HG03045 (cell line): ENCODE measurements at regions not wholly inside any gene's neighbourhood (a gene's known extent, or its start where the extent isn't known, plus 50 kb on each side); places are given as distances from the start of the nearest gene placed in this dataset.

Experiments
- ATAC-seq: cut with Tn5 transposase; IDR thresholded peaks from one replicate; pipeline ENCODE4 v1.9.1; 2021; ENCODE audit warnings: mild to moderate bottlenecking, moderate library complexity; ENCODE audit not compliant: unreplicated experiment

GRCh38 chr3:30290479-30290878 is 315.9 kb upstream of the TGFBR2 start:
- ATAC-seq = no peak

GRCh38 chr3:30292192-30292893 is 314.1 kb upstream of the TGFBR2 start:
- ATAC-seq = no peak

DNA sequence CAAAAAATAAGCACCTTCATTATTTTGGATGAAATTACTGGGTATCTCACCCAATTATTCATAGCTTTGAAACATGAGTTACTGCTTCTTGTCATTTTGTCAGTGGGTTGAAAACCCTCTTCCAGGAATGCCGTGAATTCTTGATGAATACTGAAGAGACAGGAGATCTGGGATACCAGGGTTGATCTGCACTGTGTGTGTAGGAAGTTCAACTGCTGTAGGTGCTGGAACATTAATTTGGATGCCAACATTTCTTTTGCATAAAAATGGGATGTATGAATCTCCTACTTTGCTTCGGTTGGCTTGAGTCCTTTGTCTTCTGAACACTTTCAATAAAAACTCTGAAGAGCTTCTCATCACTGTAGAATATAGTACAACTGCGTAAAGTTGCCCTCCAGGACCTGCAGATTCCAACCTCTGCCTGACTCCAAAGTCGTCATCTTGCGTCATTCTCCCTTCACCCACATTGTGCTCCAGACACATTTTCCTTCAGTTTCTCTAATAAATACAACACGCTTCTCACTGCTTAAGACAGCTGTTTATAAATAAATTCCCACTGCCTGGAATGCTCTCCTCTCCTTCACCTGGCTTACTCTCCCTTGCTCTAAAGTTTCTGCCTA is 312.7 kb upstream of the TGFBR2 start:
- no peak for ATAC-seq

- no peak for ATAC-seq
Observed at GRCh38 chr3:30294241-30294667, 312.1 kb upstream of the TGFBR2 start.

- ATAC-seq = no peak
Observed at GRCh38 chr3:30297112-30297511, 309.3 kb upstream of the TGFBR2 start.

DNA sequence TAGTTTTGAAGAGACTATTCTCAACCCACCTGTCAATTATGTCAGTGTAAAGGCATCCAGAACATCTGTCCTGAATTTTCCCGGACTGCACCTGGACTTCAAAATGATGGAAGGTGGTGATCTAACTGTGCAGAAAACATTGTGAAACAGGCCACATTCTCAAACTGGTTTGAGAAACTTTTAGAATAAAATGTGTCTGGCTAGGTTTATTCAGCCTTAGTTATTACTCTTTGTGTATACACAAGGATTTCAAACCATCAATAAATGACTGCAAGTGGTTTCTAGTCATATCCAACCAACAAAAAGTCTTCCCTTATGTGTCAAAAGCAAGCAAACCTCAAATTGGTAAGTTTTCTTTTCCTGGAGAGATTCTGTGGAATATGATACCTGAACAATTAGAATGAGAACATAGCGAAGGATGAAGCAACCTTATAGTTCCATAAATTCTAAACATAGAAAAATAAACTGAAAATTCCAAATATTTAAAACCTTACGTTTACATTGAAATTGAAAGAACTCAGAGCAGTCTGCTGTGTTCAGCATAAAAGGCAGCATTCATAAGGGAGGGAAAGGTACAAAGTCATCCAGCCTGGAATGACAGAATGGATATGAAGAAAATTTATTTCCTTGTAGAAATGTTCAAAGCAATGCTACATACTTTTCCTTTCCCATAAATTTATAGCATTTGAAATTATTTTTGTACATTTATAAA is 306.6 kb upstream of the TGFBR2 start:
- no peak for ATAC-seq

DNA sequence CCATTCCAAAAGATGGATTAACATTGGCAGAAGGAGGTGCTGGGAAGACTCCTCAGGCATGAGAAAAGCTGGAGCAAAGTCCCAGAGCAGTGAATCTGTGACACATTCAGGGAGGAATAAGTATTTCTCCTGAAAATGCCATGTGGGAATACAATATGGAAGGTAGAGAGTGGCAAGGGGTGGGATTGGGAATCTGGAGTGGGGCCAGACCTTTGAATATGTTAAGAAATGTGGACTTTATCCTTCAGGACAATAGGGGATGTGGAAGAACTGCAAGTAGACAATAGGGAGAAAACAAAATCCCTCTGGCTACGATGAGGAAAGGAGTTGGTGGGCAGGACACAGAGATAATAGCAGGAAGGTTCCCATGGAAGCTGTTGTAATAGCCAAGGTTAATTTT is 305.6 kb upstream of the TGFBR2 start:
- no peak for ATAC-seq

GRCh38 chr3:30302027-30302426 is 304.4 kb upstream of the TGFBR2 start:
- ATAC-seq = no peak

GRCh38 chr3:30303770-30304169 is 302.6 kb upstream of the TGFBR2 start:
- ATAC-seq = no peak

- no peak for ATAC-seq
Observed at GRCh38 chr3:30305021-30305420, 301.4 kb upstream of the TGFBR2 start.

DNA sequence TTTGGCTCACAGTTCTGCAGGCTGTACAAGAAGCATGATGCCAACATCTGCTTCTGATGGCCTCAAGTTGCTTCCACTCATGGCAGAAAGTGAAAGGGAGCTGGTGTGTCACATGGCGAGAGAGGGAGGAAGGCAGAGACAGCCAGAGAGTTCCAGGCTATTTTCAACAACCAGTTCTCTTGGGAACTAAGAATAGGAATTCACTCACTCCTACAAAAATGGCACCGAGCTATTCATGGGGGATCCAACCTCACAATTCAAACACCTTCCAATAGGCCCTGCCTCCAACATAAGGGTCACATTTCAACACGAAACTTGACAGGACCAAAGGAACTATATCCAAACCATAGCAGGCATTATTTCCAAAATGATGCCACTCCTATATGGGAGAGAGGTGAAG is 299.5 kb upstream of the TGFBR2 start:
- ATAC-seq = no peak

DNA sequence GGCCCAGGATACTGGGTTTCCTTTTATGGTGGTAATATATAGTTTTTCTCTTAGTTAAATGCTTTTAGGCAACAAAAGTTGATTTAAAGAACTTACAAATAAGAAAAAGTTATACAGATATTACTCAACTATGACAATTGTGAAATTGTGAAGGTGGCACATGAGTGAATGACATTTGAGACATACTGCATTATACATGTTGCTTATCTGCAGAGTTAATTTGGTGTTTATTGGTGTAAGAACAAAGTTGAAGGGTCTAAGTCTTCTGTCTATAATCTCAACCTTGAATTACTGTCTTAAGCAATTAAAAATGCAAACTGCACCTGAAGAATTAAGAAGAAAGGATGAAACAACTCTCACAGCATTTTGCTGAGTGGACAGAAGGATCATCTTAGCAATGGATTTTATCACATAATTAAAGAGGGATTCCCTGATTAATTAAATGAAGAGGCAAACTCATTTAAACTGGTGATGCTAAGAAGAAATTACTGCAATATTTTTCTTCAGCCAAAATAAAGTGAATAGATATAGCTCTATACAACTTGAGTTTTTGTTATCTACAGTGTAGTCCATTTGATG is 298.9 kb upstream of the TGFBR2 start:
- no peak for ATAC-seq

DNA sequence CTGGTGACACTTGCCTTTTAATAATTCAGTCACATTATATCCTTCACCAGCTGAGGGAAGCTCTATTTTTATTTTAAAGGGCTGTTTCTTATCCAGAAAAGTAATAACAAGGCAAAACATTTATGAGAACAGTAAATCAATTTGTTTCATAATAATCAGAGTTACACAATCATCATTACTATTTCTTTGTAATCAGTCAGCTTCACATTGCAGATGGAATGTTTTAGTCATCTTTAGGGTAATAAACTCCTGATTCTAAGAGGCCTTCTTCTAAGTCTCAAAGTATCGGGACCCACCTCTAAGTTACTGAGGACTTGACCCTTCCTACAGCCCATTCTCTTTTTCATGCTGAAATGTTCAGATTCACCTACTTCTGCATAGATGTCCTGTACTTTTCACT is 298.3 kb upstream of the TGFBR2 start:
- ATAC-seq = no peak

DNA sequence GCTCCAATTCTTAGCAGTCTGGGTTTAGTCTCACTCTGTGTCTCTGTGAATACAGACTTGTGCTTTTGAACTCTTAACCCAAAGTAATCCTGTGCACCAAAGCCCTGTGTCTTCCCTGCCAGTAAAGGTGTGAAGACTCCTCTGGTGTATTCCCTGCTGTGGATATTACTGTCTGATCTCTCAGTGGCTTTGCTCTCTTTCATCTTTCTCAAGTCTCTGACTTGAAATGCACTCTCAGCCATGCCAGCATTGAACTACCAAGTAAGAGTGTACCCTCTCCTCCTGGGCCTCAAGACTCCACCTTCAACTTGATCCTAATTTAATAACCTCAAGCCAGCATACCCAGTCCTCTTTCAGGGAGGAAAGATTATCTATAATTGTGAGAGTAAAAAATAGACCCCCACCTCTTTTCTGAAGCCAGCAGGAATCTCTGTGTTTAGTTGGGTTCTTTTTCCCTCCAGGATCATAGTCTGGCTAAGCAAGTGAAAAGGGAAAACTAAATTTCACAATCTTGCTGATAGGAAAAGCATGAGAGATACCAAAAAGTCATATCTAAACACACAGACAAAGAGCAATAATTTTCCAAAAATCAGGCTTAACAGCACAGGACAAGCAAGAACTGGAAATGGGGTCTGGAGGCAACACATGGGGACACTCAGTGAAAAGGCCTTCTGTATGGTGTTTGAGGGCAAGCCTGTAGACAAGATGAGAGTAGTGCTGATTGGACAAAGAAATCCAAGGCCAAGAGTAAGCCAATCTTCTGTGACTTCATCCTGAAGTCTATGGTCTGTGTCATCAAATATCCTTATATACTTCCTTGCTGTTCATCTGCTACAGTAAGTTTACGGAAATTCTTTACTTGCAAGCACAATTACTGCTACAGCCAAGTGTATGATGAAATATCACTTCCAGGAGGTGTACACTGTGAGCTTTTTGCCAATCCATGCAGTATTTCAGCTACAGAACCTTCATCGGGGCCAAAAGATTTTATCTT is 296.1 kb upstream of the TGFBR2 start:
- ATAC-seq = no peak

GRCh38 chr3:30311781-30312180 is 294.6 kb upstream of the TGFBR2 start:
- ATAC-seq = no peak

DNA sequence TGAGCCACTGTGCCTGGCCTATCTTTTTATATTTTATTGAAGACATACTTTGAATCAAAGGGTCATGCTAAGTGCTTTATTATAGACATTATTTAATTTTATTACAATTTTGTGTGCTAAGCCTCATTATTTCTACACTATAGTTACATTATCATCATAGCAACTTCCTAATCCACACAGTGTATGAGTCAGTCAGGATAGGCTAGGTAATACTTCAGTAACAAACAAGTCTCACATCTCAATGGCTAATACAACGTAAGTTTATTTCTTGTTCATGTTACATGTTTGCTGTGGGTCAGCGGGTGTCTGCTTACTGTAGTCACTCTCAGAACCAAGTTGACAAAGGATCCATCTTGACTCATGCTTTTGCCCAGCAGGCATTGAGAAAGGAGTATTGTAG is 292.6 kb upstream of the TGFBR2 start:
- ATAC-seq = no peak

DNA sequence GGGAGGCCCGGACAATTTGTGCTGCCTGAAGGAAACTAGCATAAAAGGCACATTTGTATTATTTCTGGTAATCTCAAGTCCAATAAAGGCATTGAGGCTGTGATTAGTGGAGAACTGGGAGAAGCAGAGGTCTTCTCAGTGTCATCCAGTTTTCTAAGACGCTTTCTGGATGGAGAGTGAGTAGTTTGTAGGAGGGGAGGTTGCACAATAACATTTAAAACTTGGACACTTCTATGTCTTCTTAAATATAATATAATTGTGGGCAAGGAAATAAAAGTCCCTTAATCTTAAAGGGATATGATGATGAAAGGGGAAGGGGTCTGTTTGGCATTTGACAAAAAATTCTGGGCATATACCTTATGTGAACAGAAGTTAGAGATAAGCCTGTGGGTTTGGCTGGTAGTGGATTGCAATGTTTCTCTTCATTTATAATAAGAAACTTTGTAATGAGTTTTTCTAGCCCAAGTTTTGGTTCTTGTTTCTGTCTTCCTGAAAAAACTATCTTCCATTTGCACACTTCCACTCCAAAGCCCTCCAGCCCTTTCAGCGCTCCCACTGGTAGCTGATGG is 291.6 kb upstream of the TGFBR2 start:
- ATAC-seq = no peak

DNA sequence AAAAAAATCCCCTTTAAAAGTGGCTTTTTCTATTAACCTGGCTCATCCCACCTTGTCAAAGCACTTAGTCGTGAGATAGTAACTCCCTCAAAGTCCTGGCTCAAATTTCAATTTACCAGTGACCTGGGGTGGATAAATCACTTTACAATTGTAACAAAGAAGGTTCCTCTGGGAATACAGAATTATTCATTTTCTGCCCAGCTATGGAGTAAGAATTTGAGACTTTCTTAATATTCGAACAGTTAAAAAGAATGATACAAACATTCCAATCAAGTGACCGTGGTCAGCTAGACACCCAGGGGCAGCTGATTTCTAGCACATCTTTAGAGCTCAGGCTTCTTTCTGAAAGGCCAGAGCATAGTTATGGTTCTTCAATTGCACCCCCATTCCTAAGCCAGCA is 291.0 kb upstream of the TGFBR2 start:
- no peak for ATAC-seq

GRCh38 chr3:30317561-30317960 is 288.8 kb upstream of the TGFBR2 start:
- no peak for ATAC-seq

DNA sequence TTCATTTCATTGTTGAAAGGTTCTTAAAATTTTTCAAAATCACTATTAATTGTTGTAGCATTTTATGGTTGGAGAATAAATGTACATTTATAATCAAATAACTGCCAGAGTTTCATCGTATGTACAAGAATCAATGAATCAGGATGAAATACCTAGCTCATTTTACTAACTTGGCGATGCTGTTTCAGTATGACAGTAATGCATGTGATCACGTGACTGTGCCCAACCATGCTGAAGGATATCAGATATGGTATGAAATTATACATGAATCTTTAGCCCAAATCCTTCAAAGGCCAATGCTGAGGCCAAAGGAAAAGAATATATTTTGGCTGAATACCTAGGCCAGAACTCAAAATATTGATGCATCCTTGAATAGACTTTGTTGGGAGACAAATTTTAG is 288.3 kb upstream of the TGFBR2 start:
- no peak for ATAC-seq
